SK-N-SH (cell line): ENCODE measurements at regions not wholly inside any gene's neighbourhood (a gene's known extent, or its start where the extent isn't known, plus 50 kb on each side); places are given as distances from the start of the nearest gene placed in this dataset.

ENCODE experiments used
- CTCF ChIP-seq: fragments of 200-600 bp; sonication (generic); IDR thresholded peaks from 2 replicates; pipeline ENCODE4 v1.6.1; 2017; ENCODE audit warnings: antibody characterized with exemption, mild to moderate bottlenecking, moderate library complexity
- ELF1 ChIP-seq: IDR thresholded peaks from 2 replicates; pipeline ENCODE4 v1.4.0; 2012
- EZH2phosphoT487 ChIP-seq: fragments of 200-600 bp; sonication (generic); IDR thresholded peaks from 2 replicates; pipeline ENCODE4 v1.6.1; 2017; ENCODE audit warnings: low read depth, mixed run types, mild to moderate bottlenecking, antibody characterized with exemption, moderate library complexity, borderline replicate concordance
- GABPA ChIP-seq: IDR thresholded peaks from 2 replicates; pipeline ENCODE4 v1.4.0; 2012; ENCODE audit warnings: low read depth, mild to moderate bottlenecking
- JUND ChIP-seq: IDR thresholded peaks from 2 replicates; pipeline ENCODE4 v1.4.0; 2012
- PBX3 ChIP-seq: IDR thresholded peaks from 2 replicates; pipeline ENCODE4; 2012
- POLR2AphosphoS5 ChIP-seq: IDR thresholded peaks from 2 replicates; pipeline ENCODE4 v1.6.1; 2012; ENCODE audit warnings: low read depth, low read length
- RAD21 ChIP-seq: IDR thresholded peaks from 2 replicates; pipeline ENCODE4 v1.6.1; 2012; ENCODE audit warnings: mild to moderate bottlenecking, low read length
- RFX5 ChIP-seq: IDR thresholded peaks from 2 replicates; pipeline ENCODE4 v1.6.1; 2012; ENCODE audit warnings: mild to moderate bottlenecking, improper control_type of control experiment, low read length
- SMC3 ChIP-seq: IDR thresholded peaks from 2 replicates; pipeline ENCODE4 v1.6.1; 2012; ENCODE audit warnings: low read depth, low read length, improper control_type of control experiment
- TAF1 ChIP-seq: IDR thresholded peaks from 2 replicates; pipeline ENCODE4 v1.6.1; 2012; ENCODE audit warnings: low read depth, mild to moderate bottlenecking, low read length, moderate library complexity, borderline replicate concordance
- USF2 ChIP-seq: fragments of 150-350 bp; IDR thresholded peaks from 2 replicates; pipeline ENCODE4 v1.6.1; 2017; ENCODE audit warnings: antibody characterized with exemption, low read length, low read depth, borderline replicate concordance

- TF ChIP-seq CTCF: no peak
- no peak for TF ChIP-seq RFX5
- TF ChIP-seq RAD21: no peak
- TF ChIP-seq POLR2AphosphoS5: no peak
- no peak for TF ChIP-seq SMC3
- no peak for TF ChIP-seq EZH2phosphoT487
- TF ChIP-seq USF2: no peak
- TF ChIP-seq JUND: no peak
- TF ChIP-seq PBX3: no peak
- TF ChIP-seq GABPA: no peak
- no peak for TF ChIP-seq TAF1
- TF ChIP-seq ELF1: no peak
Measured at GRCh38 chr18:78538669-78539440, 440.8 kb upstream of the SALL3 start.
